HG03520 (cell line): ENCODE measurements at regions not wholly inside any gene's neighbourhood (a gene's known extent, or its start where the extent isn't known, plus 50 kb on each side); places are given as distances from the start of the nearest gene placed in this dataset.
"Not testable (repeated sequence)": the region's sequence is repeated elsewhere in the genome, so short reads cannot be mapped to it uniquely, and the experiment has no call there.

Source experiments
- ATAC-seq: cut with Tn5 transposase; IDR thresholded peaks from one replicate; pipeline ENCODE4 v1.9.1; 2021; ENCODE audit warnings: mild to moderate bottlenecking, moderate library complexity; ENCODE audit not compliant: unreplicated experiment

GRCh38 chr4:184282251-184282713 is 64.6 kb upstream of the ENPP6 start:
- peak; percentile 24 for ATAC-seq

DNA sequence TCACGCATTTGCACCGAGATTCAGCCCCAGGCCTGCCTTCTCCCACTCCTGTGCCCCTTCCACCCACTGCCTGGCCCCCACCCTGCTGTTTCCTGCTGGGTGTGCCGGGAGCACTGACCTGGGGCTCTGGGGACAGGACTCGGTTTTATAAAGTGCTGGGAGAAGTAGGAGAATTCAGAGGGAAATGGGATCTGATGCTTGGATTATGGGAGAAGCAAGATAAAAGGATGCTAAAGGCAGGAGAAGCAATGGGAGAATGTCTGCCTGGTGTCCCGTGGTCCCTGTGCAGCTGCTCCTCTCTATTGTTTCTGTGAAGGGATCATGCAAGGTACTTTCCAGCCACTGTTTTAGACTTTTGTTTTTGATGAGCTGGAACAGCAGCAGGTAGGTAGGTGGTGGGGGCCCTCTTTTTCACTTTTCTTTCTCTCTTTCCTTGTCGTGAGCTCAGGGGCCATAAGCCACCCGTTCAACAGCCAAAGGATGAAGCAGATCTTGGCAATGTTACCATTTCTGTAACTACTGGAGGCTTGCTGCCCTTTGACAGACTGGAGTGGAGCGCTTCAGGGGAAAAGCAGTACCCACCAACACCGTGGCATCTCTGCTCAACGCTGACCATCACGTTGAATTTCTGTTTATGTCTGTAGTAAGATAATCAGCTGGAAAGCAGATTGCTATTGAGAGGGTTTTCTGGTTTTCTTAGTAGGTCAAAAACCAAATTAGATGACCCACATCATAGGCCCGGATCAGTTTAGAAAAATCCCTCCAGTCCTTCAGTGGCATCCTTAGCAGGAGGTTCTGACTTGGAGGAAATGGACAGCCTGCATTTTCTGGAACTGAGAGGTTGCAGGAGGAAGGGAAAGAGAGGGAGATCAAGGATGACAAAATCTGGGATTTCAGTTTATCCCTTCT is 63.8 kb upstream of the ENPP6 start:
- ATAC-seq: no peak

- ATAC-seq: peak; percentile 51
Measured at GRCh38 chr4:184280591-184281071, 63.0 kb upstream of the ENPP6 start.

DNA sequence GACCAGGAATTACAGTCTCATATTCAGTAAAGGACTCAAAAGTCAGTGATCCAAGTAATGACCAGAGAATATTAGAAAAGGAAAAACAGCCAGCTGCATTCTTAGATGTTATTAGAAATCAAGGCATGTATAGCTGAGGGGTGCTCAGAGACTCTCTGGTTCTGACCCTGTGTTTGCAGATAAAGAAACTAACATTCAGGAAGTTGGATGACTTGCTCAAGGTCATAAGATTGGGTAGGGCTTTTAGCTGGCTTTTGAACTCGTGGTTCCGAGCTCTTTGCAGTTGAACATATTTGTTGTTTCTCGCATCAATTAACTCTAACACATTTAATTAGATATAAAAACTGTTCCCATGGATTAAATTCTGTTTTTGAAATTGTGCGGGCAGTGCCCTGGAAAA is 62.5 kb upstream of the ENPP6 start:
- ATAC-seq: no peak

DNA sequence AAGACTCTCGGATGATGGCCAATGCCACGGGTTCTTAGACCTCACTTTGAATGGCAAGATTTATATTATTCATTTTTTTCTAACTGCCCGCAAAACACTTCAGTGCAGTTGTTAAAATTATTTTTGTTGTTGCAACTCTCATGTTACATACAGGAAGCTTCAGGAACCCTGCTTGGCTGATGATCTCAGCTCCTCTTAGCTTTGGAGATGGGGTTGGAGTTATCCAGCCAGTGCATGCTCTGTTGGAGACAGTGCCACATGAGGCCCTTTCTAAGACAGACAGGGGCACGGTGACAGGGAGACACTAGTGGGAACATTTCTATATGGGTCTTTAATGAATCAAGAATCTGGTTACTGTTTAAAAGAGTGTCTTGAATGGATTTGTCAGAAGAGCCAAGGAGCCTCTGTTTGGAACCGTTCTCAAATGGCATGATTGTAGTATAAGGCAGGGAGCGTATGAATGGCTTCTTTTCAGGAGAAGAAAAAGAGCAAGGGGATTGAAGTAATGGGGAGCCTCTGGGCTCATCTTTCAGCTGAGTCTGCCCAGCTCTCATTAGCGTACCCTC is 61.9 kb upstream of the ENPP6 start:
- ATAC-seq: no peak

- not testable (repeated sequence) for ATAC-seq
Measured at GRCh38 chr4:184277769-184278168, 60.1 kb upstream of the ENPP6 start.

DNA sequence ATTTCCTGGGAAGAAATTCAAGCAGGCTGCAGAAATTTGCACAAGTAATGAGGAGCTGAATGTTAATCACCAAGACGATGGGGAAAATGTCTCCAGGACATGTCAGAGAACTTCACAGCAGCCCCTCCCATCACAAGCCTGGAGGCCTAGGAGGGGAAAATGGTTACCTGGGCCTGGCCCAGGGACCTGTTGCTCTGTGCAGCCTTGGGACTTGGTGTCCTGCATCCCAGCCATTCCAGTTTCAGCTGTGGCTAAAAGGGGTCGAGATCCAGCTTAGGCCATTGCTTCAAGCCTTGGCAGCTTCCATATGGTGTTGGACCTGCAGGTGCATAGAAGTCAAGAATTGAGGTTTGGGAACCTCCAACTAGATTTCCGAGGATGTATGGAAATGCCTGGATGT is 59.3 kb upstream of the ENPP6 start:
- ATAC-seq: not testable (repeated sequence)

- ATAC-seq: not testable (repeated sequence)
Measured at GRCh38 chr4:184276346-184276745, 58.7 kb upstream of the ENPP6 start.

- ATAC-seq: no peak
Measured at GRCh38 chr4:184275766-184276165, 58.1 kb upstream of the ENPP6 start.

GRCh38 chr4:184274286-184274951 is 56.7 kb upstream of the ENPP6 start:
- no peak for ATAC-seq

DNA sequence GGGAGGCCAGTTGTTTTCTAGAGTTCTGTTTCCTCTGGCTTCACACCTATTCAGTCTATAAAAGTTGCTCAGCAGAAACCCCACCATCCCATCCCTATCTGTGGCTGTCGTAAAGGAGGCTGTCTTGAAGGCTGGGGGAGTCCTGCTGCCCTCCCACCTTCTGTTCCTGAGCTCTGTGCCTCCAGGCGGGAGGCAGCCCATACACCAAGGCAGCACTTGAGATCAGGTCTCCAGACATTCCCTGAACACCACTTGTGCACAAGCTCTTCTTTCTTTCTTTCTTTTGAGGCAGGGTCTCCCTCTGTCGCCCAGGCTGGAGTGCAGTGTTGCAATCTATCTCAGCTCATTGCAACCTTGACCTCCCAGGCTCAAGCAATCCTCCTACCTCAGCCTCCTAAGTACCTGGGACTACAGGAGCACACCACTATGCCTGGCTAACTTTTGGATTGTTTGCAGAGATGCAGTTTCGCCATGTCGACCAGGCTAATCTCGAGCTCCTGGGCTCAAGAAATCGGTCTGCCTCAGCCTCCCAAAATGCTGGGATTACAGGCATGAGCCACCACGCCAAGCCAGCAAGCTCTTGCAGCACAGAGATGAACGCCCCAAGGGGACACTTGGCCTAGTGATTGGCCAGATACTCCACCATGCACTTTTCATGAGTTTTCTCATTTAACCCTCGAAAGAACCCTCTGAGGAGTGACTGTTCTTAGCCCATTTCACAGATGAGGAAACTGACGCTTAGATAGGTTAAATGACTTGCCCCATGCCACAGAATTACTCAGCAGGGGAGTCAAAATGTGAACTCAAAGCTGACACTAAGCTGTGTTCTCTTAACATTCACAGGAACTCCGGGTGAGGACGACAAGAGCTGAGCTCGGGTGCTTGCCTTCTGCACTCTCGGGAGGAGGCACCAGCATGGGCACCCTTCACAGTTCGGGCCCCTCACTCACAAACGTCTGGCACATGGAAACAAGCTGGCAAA is 55.8 kb upstream of the ENPP6 start:
- peak; percentile 67 for ATAC-seq

- ATAC-seq: no peak
Measured at GRCh38 chr4:184270808-184271413, 53.2 kb upstream of the ENPP6 start.

DNA sequence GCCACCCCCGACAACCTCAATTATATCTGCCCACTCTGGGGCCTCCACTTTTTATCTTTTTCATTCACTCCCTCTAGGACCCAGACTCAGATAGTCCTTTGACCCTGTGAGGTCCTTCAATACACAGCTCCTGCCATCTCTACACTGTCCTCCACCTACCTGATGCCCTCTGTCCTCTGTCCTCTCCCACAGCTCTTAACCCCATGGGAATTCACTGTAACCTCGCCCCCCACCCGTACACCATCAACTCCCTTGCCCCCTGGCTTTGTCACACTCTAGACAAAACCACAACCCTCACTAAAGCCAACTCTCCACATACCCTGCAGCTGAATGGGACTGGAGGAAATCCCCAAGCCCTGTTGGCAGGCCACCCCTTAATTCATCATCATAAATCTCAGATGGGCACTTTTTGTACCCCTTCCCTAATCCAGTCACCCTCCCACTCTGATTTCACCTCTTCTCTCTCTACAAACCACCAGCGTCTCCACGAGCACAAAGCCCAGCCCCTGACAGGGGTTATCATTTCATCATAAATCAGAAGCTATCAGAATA is 52.3 kb upstream of the ENPP6 start:
- ATAC-seq: no peak

GRCh38 chr4:184268584-184269160 is 51.0 kb upstream of the ENPP6 start:
- ATAC-seq: no peak

DNA sequence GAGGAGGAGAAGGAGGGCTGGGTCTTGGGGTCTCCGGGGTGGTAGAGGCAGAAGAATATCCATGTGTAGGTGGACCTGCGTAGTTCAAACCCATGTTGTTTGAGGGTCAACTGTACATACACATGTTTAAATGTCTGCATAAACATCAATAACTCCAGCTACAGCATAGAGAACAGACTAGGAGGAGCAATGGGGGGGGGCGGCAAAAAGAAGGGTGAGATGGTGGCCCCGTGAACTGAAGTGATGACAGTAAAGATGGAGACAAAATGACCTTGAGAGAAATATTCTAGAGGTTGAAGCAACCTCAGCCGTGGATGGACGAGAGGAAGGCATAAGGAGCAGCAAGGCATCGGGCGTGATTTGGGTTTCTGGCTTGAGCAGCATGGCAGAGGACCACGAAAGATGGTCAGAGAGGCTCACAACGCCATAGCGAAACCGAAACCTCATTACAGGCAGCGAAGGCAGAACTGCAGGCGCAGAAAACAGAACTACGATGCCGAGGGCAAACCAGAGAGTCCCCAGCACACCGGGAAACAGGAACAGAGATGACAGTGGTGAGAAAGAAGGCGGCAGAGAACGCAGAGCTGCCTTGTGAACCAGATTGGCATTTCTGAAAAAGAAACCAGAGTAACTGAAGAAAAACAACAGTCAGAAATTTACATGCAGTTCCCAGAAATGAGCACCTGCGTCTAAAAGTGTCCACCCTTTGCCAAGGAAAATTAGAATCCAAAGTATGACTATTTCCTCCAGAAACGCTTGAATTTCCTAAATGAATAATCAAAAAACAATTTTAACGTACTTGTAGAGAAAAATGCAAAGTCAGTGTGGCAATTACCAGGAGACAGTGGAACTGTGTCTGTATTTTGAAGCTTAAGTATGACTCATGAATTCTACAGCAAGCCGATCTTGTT is 50.3 kb upstream of the ENPP6 start:
- peak; percentile 70 for ATAC-seq
